H9 (cell line): ENCODE measurements at regions not wholly inside any gene's neighbourhood (a gene's known extent, or its start where the extent isn't known, plus 50 kb on each side); places are given as distances from the start of the nearest gene placed in this dataset.
"Not testable (repeated sequence)": the region's sequence is repeated elsewhere in the genome, so short reads cannot be mapped to it uniquely, and the experiment has no call there.

Experiments used
- DNase-seq: peaks from one replicate; pipeline ENCODE4 v3.0.0-alpha.2; 2017
- H2AFZ ChIP-seq: one replicate; pipeline ENCODE4 v1.6.1; 2013; ENCODE audit warnings: mild to moderate bottlenecking, low read length, control low read depth, moderate library complexity
- H2AK5ac ChIP-seq: 2 replicates; pipeline ENCODE4 v1.6.1; 2013; ENCODE audit warnings: low read length, control low read depth, mixed read lengths; ENCODE audit not compliant: insufficient read length
- H2BK120ac ChIP-seq: one replicate; pipeline ENCODE4 v1.6.1; 2013; ENCODE audit warnings: low read depth, mild to moderate bottlenecking, low read length, control low read depth, inconsistent platforms; ENCODE audit not compliant: poor library complexity, severe bottlenecking
- H2BK12ac ChIP-seq: 2 replicates; pipeline ENCODE4 v1.6.1; 2013; ENCODE audit warnings: low read length, control low read depth, mixed read lengths, low read depth; ENCODE audit not compliant: insufficient read length
- H2BK15ac ChIP-seq: 2 replicates; pipeline ENCODE4 v1.6.1; 2013; ENCODE audit warnings: low read depth, low read length, control low read depth
- H2BK20ac ChIP-seq: one replicate; pipeline ENCODE4 v1.6.1; 2013; ENCODE audit warnings: low read depth, mild to moderate bottlenecking, low read length, control low read depth, inconsistent platforms; ENCODE audit not compliant: poor library complexity, severe bottlenecking
- H2BK5ac ChIP-seq: 2 replicates; pipeline ENCODE4 v1.6.1; 2013; ENCODE audit warnings: low read length, control low read depth, mixed read lengths; ENCODE audit not compliant: insufficient read length
- H3K14ac ChIP-seq: 2 replicates; pipeline ENCODE4 v1.6.1; 2013; ENCODE audit warnings: low read length, control low read depth; ENCODE audit not compliant: insufficient read depth
- H3K18ac ChIP-seq: 2 replicates; pipeline ENCODE4 v1.6.1; 2013; ENCODE audit warnings: low read depth, mild to moderate bottlenecking, mixed read lengths, low read length, control low read depth; ENCODE audit not compliant: insufficient read length
- H3K23ac ChIP-seq: 2 replicates; pipeline ENCODE4 v1.6.1; 2013; ENCODE audit warnings: low read length, control low read depth, mixed read lengths, low read depth; ENCODE audit not compliant: insufficient read length
- H3K23me2 ChIP-seq: 2 replicates; pipeline ENCODE4 v1.6.1; 2013; ENCODE audit warnings: low read depth, mild to moderate bottlenecking, mixed read lengths, low read length, control low read depth; ENCODE audit not compliant: insufficient read length, poor library complexity, severe bottlenecking
- H3K27ac ChIP-seq: 2 replicates; pipeline ENCODE4 v1.5.1; 2013; ENCODE audit warnings: low read length, control low read depth, mixed read lengths, low read depth; ENCODE audit not compliant: insufficient read length
- H3K27me3 ChIP-seq: 2 replicates; pipeline ENCODE4 v1.6.1; 2013; ENCODE audit warnings: low read length, control low read depth, inconsistent platforms; ENCODE audit not compliant: insufficient read depth
- H3K4ac ChIP-seq: 2 replicates; pipeline ENCODE4 v1.6.1; 2013; ENCODE audit warnings: low read depth, mild to moderate bottlenecking, control low read depth, inconsistent platforms, low read length, moderate library complexity
- H3K4me1 ChIP-seq: 2 replicates; pipeline ENCODE4 v1.6.1; 2013; ENCODE audit warnings: low read length, control low read depth, inconsistent platforms; ENCODE audit not compliant: insufficient read depth
- H3K4me2 ChIP-seq: 2 replicates; pipeline ENCODE4 v1.6.1; 2013; ENCODE audit warnings: low read length, control low read depth, mixed read lengths; ENCODE audit not compliant: insufficient read length, insufficient read depth
- H3K56ac ChIP-seq: 2 replicates; pipeline ENCODE4 v1.6.1; 2013; ENCODE audit warnings: low read depth, mild to moderate bottlenecking, mixed read lengths, low read length, control low read depth; ENCODE audit not compliant: insufficient read length
- H3K79me1 ChIP-seq: 2 replicates; pipeline ENCODE4 v1.6.1; 2013; ENCODE audit warnings: low read depth, mild to moderate bottlenecking, moderate library complexity, low read length, control low read depth, inconsistent platforms; ENCODE audit not compliant: insufficient read depth, poor library complexity, severe bottlenecking
- H3K79me2 ChIP-seq: 2 replicates; pipeline ENCODE4 v1.6.1; 2013; ENCODE audit warnings: low read length, control low read depth, inconsistent platforms; ENCODE audit not compliant: insufficient read depth
- H3K9ac ChIP-seq: 2 replicates; pipeline ENCODE4 v1.6.1; 2013; ENCODE audit warnings: low read length, control low read depth, mixed read lengths; ENCODE audit not compliant: insufficient read length; ENCODE audit errors: extremely low read depth
- H3K9me3 ChIP-seq: one replicate; pipeline ENCODE4 v1.6.1; 2013; ENCODE audit warnings: low read depth, low read length, inconsistent platforms; ENCODE audit not compliant: control insufficient read depth
- H3T11ph ChIP-seq: one replicate; pipeline ENCODE4 v1.6.1; 2013; ENCODE audit warnings: mild to moderate bottlenecking, low read length, control low read depth, inconsistent platforms
- H4K20me1 ChIP-seq: one replicate; pipeline ENCODE4 v1.6.1; 2013; ENCODE audit not compliant: control insufficient read depth, insufficient read length, insufficient read depth
- H4K5ac ChIP-seq: 2 replicates; pipeline ENCODE4 v1.6.1; 2013; ENCODE audit warnings: low read depth, mild to moderate bottlenecking, mixed read lengths, low read length, control low read depth; ENCODE audit not compliant: insufficient read length
- H4K8ac ChIP-seq: replicated peaks from 2 replicates; pipeline ENCODE4 v1.6.1; 2013; ENCODE audit warnings: low read length, control low read depth, mixed read lengths, low read depth; ENCODE audit not compliant: insufficient read length
- H4K91ac ChIP-seq: 2 replicates; pipeline ENCODE4 v1.6.1; 2013; ENCODE audit warnings: low read depth, mild to moderate bottlenecking, moderate library complexity, mixed read lengths, low read length, control low read depth; ENCODE audit not compliant: insufficient read length
- H3K27ac Mint-ChIP-seq, 3 experiments: 2 replicates in 2 of 3; 3 replicates in 1 of 3; pipeline ENCODE4 v1.8.0; 2020 to 2021; ENCODE audit warnings: mixed read lengths in 3 of 3, mild to moderate bottlenecking in 1 of 3, moderate library complexity in 1 of 3
- H3K27me3 Mint-ChIP-seq: 2 replicates; pipeline ENCODE4 v1.8.0; 2021; ENCODE audit warnings: low read depth, mild to moderate bottlenecking, moderate library complexity, mixed read lengths
- H3K36me3 Mint-ChIP-seq, 3 experiments: 2 replicates in 2 of 3; 3 replicates in 1 of 3; pipeline ENCODE4 v1.8.0; 2020 to 2021; ENCODE audit warnings: low read depth in 3 of 3, mixed read lengths in 3 of 3; ENCODE audit not compliant: insufficient read depth in 1 of 3
- H3K4me1 Mint-ChIP-seq, 2 experiments: 2 replicates each; pipeline ENCODE4 v1.8.0; 2020; ENCODE audit warnings: mixed read lengths in 2 of 2
- H3K4me3 Mint-ChIP-seq, 2 experiments: 2 replicates in 1 of 2; 3 replicates in 1 of 2; pipeline ENCODE4 v1.8.0; 2020 to 2021; ENCODE audit warnings: mild to moderate bottlenecking in 2 of 2, mixed read lengths in 2 of 2, moderate library complexity in 1 of 2
- H3K9me3 Mint-ChIP-seq, 2 experiments: 2 replicates in 1 of 2; 3 replicates in 1 of 2; pipeline ENCODE4 v1.8.0; 2020; ENCODE audit warnings: mild to moderate bottlenecking in 2 of 2, mixed read lengths in 2 of 2, moderate library complexity in 1 of 2
- WGBS: extraction: QIAGEN DNeasy Blood & Tissue Kit; methylation state at CpG from one replicate; pipeline ENCODE4 v1.1.7; 2013; ENCODE audit warnings: missing lambda C conversion rate, low lambda C conversion rate, mixed read lengths; ENCODE audit not compliant: insufficient read length; ENCODE audit errors: extremely low coverage; 5-methylcytosine and 5-hydroxymethylcytosine counted together

DNA sequence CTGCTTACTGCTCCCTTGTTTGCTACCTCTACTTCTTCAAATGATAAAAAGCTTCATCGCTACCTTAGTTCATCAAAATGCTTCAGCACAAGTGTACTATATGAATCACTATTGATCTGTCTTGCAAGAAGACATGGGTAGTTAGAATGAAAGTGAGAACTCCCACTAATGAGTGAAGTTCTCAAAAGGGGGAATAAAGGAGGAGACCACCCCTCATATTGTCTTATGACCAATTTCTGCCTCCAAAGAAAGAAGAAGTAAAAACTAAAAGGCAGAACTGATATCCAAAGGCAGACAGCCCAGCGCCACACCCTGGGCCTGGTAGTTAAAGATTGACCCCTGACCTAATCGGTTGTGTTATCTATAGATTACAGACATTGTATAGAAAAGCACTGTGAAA lies 63.4 kb upstream of the RAP1B start:
- H2BK15ac ChIP-seq, H2AFZ ChIP-seq, H4K20me1 ChIP-seq, H3K56ac ChIP-seq, H3K27me3 Mint-ChIP-seq, H3K4ac ChIP-seq, H3K9me3 ChIP-seq, H3K4me1 Mint-ChIP-seq, H2BK5ac ChIP-seq, H3K14ac ChIP-seq, H4K91ac ChIP-seq, H3K23ac ChIP-seq, H2BK120ac ChIP-seq, H3K23me2 ChIP-seq, H3K4me3 Mint-ChIP-seq, H2AK5ac ChIP-seq, H2BK20ac ChIP-seq, H3K27me3 ChIP-seq, H3K27ac ChIP-seq, H2BK12ac ChIP-seq, H3T11ph ChIP-seq, H3K27ac Mint-ChIP-seq, H3K18ac ChIP-seq, DNase-seq, H3K79me1 ChIP-seq, H3K9ac ChIP-seq, H3K79me2 ChIP-seq, H3K4me2 ChIP-seq, H3K4me1 ChIP-seq, H4K8ac ChIP-seq, H4K5ac ChIP-seq: not testable (repeated sequence)
- peaks cover 6 to 21% (median 14%) of the 10 kb centered on the region in 3 experiments; a peak in 6 of 7 replicates for H3K36me3 Mint-ChIP-seq
- H3K9me3 Mint-ChIP-seq = peaks cover 23 to 25% of the 10 kb centered on the region in 2 experiments
- no CpG with 5 or more reads among the region's 3 CpGs for WGBS

DNA sequence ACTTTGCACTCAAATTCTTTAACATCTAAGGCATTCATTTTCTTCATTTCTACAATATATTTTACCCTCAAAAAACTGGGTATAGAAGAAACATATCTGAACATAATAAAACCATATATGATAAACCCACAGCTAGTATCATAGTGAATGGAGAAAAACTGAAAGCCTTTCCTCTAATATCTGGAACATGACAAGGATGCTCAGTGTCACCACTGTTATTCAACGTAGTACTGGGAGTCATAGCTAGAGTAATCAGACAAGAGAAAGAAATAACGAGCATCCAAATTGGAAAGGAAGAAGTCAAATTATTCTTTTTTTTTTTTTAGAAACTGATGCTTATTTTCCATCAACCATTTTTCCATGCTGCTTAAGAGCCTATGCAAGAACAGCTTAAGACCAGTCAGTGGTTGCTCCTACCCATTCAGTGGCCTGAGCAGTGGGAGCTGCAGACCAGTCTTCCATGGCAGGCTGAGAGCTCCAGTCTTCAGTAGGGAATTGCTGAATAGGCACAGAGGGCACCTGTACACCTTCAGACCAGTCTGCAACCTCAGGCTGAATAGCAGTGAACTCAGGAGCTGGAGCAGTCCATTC lies 58.0 kb upstream of the RAP1B start:
- not testable (repeated sequence) for H2BK120ac ChIP-seq, H3K27ac ChIP-seq, H3K4me1 Mint-ChIP-seq, H3K23ac ChIP-seq, H3T11ph ChIP-seq, H3K4me3 Mint-ChIP-seq, H3K79me2 ChIP-seq, H3K36me3 Mint-ChIP-seq, H3K14ac ChIP-seq, H4K91ac ChIP-seq, H3K9me3 ChIP-seq, H2AK5ac ChIP-seq, H4K5ac ChIP-seq, H2BK12ac ChIP-seq, H3K27ac Mint-ChIP-seq, H3K27me3 Mint-ChIP-seq, H3K9ac ChIP-seq, H2AFZ ChIP-seq, H3K56ac ChIP-seq, H3K23me2 ChIP-seq, H4K8ac ChIP-seq, H2BK15ac ChIP-seq, H3K27me3 ChIP-seq, H2BK20ac ChIP-seq, H3K4me1 ChIP-seq, H3K79me1 ChIP-seq, H3K18ac ChIP-seq, DNase-seq, H2BK5ac ChIP-seq, H4K20me1 ChIP-seq, H3K4me2 ChIP-seq, H3K4ac ChIP-seq
- no CpG with 5 or more reads among the region's 2 CpGs for WGBS
- H3K9me3 Mint-ChIP-seq = peaks cover 11 to 14% of the 10 kb centered on the region in 2 experiments
